ENCODE measurements at regions not wholly inside any gene's neighbourhood (a gene's known extent, or its start where the extent isn't known, plus 50 kb on each side); places are given as distances from the start of the nearest gene placed in this dataset.

DNA sequence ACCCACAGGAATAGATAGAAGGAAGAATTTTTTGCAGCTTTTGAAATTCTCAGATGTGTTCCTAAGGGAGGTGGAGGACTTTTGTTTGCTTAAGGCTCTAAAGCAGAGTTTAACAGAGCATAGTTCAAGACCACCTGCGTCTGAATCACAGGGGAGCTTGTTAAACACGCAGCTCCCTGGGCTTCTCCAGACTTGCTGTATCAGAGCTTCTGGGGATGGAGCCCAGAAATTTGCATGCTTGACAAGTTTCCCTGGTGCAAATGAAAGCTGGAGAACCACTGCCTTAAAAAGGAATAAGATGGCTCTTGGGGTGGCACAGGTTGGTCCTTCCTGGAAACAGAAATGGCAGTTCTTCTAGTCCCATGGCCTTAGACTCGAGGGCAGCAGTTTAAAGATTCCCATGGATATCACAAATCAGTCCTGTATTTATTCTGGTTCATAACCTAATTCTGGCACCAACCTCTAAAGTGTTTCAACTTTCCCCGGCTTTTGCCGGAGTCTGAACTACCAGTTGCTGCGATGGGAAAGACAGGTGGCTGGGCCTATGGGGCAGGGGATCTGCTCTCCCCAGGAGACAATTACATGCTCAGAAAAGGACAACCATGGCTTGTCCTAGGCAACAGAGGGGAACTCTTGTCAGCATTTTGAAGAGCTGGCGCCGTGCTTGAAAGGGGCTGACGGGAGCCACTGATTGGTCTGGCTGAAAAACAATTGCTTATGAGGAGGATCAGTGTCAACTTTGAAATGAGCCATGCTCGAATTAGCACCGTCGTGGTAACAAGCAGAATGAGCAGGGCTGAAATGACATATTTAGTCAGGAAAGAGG lies 599.6 kb downstream of the CCDC171 start:
- no peak for TF ChIP-seq EZH2 (IDR thresholded peaks at IDR 0.05; ENCODE audit: low read length, missing control alignments)
- TF ChIP-seq, protein P1, sequence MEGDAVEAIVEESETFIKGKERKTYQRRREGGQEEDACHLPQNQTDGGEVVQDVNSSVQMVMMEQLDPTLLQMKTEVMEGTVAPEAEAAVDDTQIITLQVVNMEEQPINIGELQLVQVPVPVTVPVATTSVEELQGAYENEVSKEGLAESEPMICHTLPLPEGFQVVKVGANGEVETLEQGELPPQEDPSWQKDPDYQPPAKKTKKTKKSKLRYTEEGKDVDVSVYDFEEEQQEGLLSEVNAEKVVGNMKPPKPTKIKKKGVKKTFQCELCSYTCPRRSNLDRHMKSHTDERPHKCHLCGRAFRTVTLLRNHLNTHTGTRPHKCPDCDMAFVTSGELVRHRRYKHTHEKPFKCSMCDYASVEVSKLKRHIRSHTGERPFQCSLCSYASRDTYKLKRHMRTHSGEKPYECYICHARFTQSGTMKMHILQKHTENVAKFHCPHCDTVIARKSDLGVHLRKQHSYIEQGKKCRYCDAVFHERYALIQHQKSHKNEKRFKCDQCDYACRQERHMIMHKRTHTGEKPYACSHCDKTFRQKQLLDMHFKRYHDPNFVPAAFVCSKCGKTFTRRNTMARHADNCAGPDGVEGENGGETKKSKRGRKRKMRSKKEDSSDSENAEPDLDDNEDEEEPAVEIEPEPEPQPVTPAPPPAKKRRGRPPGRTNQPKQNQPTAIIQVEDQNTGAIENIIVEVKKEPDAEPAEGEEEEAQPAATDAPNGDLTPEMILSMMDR (conservative IDR thresholded peaks at IDR 0.05 in 1 of 2, IDR thresholded peaks at IDR 0.05 in 1 of 2; ENCODE audit: low read depth in 1 of 2, low read length in 2 of 2) = no peak

Data from fibroblast of lung (primary cell).